ENCODE measurements at regions not wholly inside any gene's neighbourhood (a gene's known extent, or its start where the extent isn't known, plus 50 kb on each side); places are given as distances from the start of the nearest gene placed in this dataset.
A peak's percentile ranks its signal among the peaks of the same experiment; 100 is the strongest.
"Not testable (repeated sequence)": the region's sequence is repeated elsewhere in the genome, so short reads cannot be mapped to it uniquely, and the experiment has no call there.

DNA sequence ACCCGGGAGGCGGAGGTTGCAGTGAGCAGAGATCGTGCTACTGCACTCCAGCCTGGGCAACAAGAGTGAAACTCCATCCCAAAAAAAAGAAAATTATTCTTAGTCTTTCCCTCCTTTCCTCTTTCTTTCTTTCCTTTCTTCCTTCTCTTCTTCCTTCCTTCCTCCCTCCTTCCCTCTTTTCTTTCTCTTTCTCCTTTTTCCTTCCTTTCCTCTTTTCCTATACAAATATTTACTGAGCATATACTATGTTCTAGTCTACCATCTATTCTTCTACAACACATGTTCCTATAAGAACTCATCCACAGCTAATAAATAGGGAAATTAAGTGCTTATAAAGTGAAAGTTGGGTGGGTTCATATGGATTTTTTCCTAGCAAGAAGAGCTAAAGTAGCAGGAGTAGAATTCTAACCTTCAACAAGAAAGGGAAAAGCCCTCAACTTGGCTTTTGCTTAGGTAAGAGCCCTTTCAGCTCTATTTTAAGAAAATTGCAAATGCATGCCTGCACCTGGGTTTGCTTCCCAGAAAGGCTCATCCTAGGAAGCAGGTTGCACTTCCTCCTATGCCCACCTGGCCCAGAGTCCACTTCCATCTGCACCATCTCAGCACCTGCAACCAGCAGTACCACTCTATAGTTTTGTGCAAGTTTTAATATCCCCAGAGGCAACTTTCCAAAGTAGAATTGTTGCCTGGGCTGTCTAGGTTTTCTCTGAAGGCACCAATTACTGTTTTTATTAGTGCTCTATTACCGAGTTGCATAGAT lies 122.0 kb upstream of the CCND2 start:
- H3K4me1 ChIP-seq = peaks cover 11% of the 10 kb centered on the region
- H3K4me3 ChIP-seq = no peak overlapping the region
- H3K36me3 ChIP-seq = no peaks in the 10 kb centered on the region
- peaks cover 3% of the 10 kb centered on the region for H3K27me3 ChIP-seq (ENCODE audit: low read depth)
- no peak for TF ChIP-seq CTCF (IDR thresholded peaks at IDR 0.05)
- ATAC-seq = no peak
- intact Hi-C loops (cut with DNase I) = no loop called here
- H3K9me3 ChIP-seq = no peaks in the 10 kb centered on the region
- no peak overlapping the region for H3K27ac ChIP-seq
- DNase-seq = no peak

GRCh38 chr12:4150355-4150754 lies 123.2 kb upstream of the CCND2 start:
- ATAC-seq; H3K27ac ChIP-seq; H3K27me3 ChIP-seq (ENCODE audit: low read depth); intact Hi-C loops (cut with DNase I); H3K9me3 ChIP-seq; H3K36me3 ChIP-seq; H3K4me3 ChIP-seq; DNase-seq: not testable (repeated sequence)
- H3K4me1 ChIP-seq = peaks cover 11% of the 10 kb centered on the region

- no peak for TF ChIP-seq CTCF (IDR thresholded peaks at IDR 0.05)
- intact Hi-C loops (cut with DNase I) = no loop called here
- DNase-seq = peak; percentile 77
These were observed 125.0 kb upstream of the CCND2 start for GRCh38 chr12:4148418-4149056.

GRCh38 chr12:4147031-4147481 lies 126.5 kb upstream of the CCND2 start:
- intact Hi-C loops (cut with DNase I) = no loop called here
- DNase-seq = no peak
- no peak overlapping the region for H3K4me3 ChIP-seq

More at GRCh38 chr12:4148418-4149056, 125.0 kb upstream of the CCND2 start:
- Histone ChIP-seq H3K4me3 (no peak overlapping the region), H3K4me1 (peaks cover 9% of the 10 kb centered on the region), H3K27me3 (ENCODE audit: low read depth) (peaks cover 3% of the 10 kb centered on the region), H3K9me3 (no peaks in the 10 kb centered on the region), H3K27ac (no peak overlapping the region), H3K36me3 (no peaks in the 10 kb centered on the region)
- ATAC-seq = peak; percentile 58 to 81

GRCh38 chr12:4145990-4146859 lies 127.3 kb upstream of the CCND2 start:
- TF ChIP-seq CTCF (IDR thresholded peaks at IDR 0.05) = no peak
- no peak for DNase-seq
- intact Hi-C loops (cut with DNase I) = no loop called here

More at GRCh38 chr12:4147031-4147481, 126.5 kb upstream of the CCND2 start:
- ATAC-seq = peak in 1 of 2 donors; percentile 5
- Histone ChIP-seq H3K36me3 (no peaks in the 10 kb centered on the region), H3K9me3 (no peaks in the 10 kb centered on the region), H3K27me3 (ENCODE audit: low read depth) (peaks cover 3% of the 10 kb centered on the region), H3K4me1 (peaks cover 6% of the 10 kb centered on the region), H3K27ac (no peak overlapping the region)
- no peak for TF ChIP-seq CTCF (IDR thresholded peaks at IDR 0.05)

More at GRCh38 chr12:4145990-4146859, 127.3 kb upstream of the CCND2 start:
- H3K27ac ChIP-seq = no peak overlapping the region
- H3K36me3 ChIP-seq = no peaks in the 10 kb centered on the region
- H3K9me3 ChIP-seq = no peaks in the 10 kb centered on the region
- peaks cover 11% of the 10 kb centered on the region for H3K4me1 ChIP-seq
- H3K27me3 ChIP-seq (ENCODE audit: low read depth) = peaks cover 3% of the 10 kb centered on the region
- H3K4me3 ChIP-seq = no peak overlapping the region
- ATAC-seq = no peak
